ENCODE measurements at regions not wholly inside any gene's neighbourhood (a gene's known extent, or its start where the extent isn't known, plus 50 kb on each side); places are given as distances from the start of the nearest gene placed in this dataset.

DNA sequence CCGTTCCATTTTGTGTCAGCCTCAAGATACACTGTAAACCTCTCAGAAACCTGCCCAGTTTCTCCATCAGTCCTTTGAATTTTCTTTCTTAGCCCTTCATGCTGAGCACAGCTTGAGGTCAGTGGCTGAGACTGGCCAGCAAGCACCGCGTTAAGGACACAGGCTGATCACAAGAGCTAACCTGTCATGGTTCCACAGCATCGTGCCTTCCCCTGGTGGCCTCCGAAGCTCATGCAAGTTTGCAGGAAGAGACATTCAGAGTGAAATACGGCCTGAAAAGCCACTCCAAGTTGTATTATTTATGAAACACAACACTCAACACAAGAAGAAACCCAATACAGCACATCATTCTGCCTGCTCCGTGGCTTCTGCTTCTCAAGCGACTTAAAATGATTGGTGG, 57.0 kb upstream of the PFKP start:
- TF ChIP-seq ZNF184 (tag by site-specific recombination; IDR thresholded peaks at IDR 0.05) (no peak), ZBTB7A (tag by site-specific recombination; IDR thresholded peaks at IDR 0.05; ENCODE audit: low read depth) (no peak), SP3 (tag by site-specific recombination; IDR thresholded peaks at IDR 0.05) (no peak), ZXDB (tag by site-specific recombination; IDR thresholded peaks at IDR 0.05) (no peak), ZNF521 (tag by site-specific recombination; IDR thresholded peaks at IDR 0.05) (no peak)
- TF ChIP-seq, protein P1, sequence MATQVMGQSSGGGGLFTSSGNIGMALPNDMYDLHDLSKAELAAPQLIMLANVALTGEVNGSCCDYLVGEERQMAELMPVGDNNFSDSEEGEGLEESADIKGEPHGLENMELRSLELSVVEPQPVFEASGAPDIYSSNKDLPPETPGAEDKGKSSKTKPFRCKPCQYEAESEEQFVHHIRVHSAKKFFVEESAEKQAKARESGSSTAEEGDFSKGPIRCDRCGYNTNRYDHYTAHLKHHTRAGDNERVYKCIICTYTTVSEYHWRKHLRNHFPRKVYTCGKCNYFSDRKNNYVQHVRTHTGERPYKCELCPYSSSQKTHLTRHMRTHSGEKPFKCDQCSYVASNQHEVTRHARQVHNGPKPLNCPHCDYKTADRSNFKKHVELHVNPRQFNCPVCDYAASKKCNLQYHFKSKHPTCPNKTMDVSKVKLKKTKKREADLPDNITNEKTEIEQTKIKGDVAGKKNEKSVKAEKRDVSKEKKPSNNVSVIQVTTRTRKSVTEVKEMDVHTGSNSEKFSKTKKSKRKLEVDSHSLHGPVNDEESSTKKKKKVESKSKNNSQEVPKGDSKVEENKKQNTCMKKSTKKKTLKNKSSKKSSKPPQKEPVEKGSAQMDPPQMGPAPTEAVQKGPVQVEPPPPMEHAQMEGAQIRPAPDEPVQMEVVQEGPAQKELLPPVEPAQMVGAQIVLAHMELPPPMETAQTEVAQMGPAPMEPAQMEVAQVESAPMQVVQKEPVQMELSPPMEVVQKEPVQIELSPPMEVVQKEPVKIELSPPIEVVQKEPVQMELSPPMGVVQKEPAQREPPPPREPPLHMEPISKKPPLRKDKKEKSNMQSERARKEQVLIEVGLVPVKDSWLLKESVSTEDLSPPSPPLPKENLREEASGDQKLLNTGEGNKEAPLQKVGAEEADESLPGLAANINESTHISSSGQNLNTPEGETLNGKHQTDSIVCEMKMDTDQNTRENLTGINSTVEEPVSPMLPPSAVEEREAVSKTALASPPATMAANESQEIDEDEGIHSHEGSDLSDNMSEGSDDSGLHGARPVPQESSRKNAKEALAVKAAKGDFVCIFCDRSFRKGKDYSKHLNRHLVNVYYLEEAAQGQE (tag by site-specific recombination; IDR thresholded peaks at IDR 0.05) = no peak
- H3K27ac ChIP-seq (ENCODE audit: extremely low read depth, low read depth, low read length) = no peak overlapping the region
- CTCF ChIA-PET = interaction anchor here (1.0 to 1.1 kb wide), 3 partner anchors 19 to 82 kb away, joined by 3 to 7 read pairs (median 5); no protein-coding TSS in a partner anchor
- H3K9me3 ChIP-seq (ENCODE audit: control insufficient read depth, insufficient read depth, low read depth, low read length) = no peaks in the 10 kb centered on the region
- no peak overlapping the region for H3K4me3 ChIP-seq (ENCODE audit: low read depth, low read length)
- POLR2A ChIA-PET = no interaction called here
- H3K4me1 ChIP-seq (ENCODE audit: control insufficient read depth, insufficient read depth, low read length) = no peaks in the 10 kb centered on the region
- H3K36me3 ChIP-seq (ENCODE audit: control insufficient read depth in 2 of 2, insufficient read depth in 1 of 2, low read length in 2 of 2) = no peaks in the 10 kb centered on the region

DNA sequence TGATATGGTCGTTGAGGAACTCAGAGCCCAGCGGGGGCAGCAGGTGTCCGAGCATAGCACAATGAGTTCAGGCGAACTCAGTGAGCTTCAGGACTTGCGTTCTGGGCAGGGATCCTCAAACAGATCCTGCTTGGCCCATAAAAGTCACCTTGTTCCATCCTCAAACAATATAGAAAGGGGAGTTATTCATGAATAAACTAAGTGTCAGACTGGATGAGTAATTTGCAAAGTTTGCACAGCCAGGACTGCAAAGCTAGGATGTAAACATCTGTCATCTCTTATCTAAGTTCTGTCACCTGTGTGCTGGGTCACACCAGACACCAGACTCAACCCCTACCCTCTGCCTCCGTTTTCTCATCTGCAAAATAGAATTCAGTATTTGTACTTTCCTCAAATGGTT, 58.0 kb upstream of the PFKP start:
- H3K4me1 ChIP-seq (ENCODE audit: control insufficient read depth, insufficient read depth, low read length) = no peaks in the 10 kb centered on the region
- TF ChIP-seq ZNF843 (tag by site-specific recombination; IDR thresholded peaks at IDR 0.05) = no peak
- no peak overlapping the region for H3K4me3 ChIP-seq (ENCODE audit: low read depth, low read length)
- CTCF ChIA-PET = interaction anchor here (1.0 kb wide), 2 partner anchors 20 to 54 kb away, joined by 5 to 7 read pairs; no protein-coding TSS in a partner anchor
- H3K27ac ChIP-seq (ENCODE audit: extremely low read depth, low read depth, low read length) = no peak overlapping the region
- no peaks in the 10 kb centered on the region for H3K36me3 ChIP-seq (ENCODE audit: control insufficient read depth in 2 of 2, insufficient read depth in 1 of 2, low read length in 2 of 2)
- no peaks in the 10 kb centered on the region for H3K9me3 ChIP-seq (ENCODE audit: control insufficient read depth, insufficient read depth, low read depth, low read length)
- POLR2A ChIA-PET = no interaction called here

DNA sequence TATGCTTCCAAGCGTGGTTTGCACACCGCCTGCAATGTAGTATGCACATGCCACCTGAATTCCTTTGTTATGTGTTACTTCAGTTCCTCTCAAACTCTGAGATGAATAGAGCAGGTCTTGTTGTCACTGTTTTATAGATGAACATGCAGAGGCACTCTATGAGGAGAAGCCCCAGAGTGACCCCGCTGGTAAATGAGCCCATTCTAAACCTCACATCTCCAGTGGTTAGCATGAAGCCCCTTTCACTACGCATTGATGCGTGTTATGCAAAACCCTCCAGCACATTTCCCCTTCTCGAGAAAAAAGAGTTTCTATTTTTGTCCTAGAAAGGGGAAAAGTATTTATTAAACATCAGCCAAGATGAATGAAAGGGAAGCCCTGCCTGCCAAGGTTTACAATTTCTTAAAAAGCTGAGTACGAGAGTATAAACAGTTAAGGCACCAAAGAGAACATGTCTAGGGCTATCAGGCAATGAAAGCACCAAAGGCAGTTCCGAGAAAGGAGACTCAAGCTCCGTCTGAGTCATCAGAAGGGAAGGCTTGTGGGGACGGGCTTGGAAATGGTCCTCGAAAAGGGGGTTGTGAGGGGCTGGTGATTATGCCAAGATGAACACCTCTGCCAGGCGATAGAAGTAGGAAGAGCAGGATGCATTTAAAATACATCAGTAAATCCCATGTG, 58.7 kb upstream of the PFKP start:
- CTCF ChIA-PET = interaction anchor here (0.8 kb wide), 1 partner anchor 31 kb away, joined by 4 read pairs; no protein-coding TSS in a partner anchor
- no peaks in the 10 kb centered on the region for H3K36me3 ChIP-seq (ENCODE audit: control insufficient read depth in 2 of 2, insufficient read depth in 1 of 2, low read length in 2 of 2)
- no peaks in the 10 kb centered on the region for H3K9me3 ChIP-seq (ENCODE audit: control insufficient read depth, insufficient read depth, low read depth, low read length)
- H3K4me1 ChIP-seq (ENCODE audit: control insufficient read depth, insufficient read depth, low read length) = no peaks in the 10 kb centered on the region
- no peak overlapping the region for H3K27ac ChIP-seq (ENCODE audit: extremely low read depth, low read depth, low read length)
- H3K4me3 ChIP-seq (ENCODE audit: low read depth, low read length) = no peak overlapping the region
- POLR2A ChIA-PET = no interaction called here
- TF ChIP-seq GLI4 (tag by site-specific recombination; IDR thresholded peaks at IDR 0.05) = no peak
- TF ChIP-seq SP3 (tag by site-specific recombination; IDR thresholded peaks at IDR 0.05) = no peak
- TF ChIP-seq GLI2 (tag by site-specific recombination; IDR thresholded peaks at IDR 0.05; ENCODE audit: borderline replicate concordance, low read depth) = no peak
- no peak for TF ChIP-seq IKZF3 (tag by site-specific recombination; IDR thresholded peaks at IDR 0.05)
- TF ChIP-seq ZBTB17 (tag by site-specific recombination; IDR thresholded peaks at IDR 0.05) = no peak
- no peak for TF ChIP-seq ZNF19 (tag by site-specific recombination; IDR thresholded peaks at IDR 0.05; ENCODE audit: low read depth)
- no peak for TF ChIP-seq BCL11B (tag by site-specific recombination; IDR thresholded peaks at IDR 0.05; ENCODE audit: low read depth)
- TF ChIP-seq, protein P2, sequence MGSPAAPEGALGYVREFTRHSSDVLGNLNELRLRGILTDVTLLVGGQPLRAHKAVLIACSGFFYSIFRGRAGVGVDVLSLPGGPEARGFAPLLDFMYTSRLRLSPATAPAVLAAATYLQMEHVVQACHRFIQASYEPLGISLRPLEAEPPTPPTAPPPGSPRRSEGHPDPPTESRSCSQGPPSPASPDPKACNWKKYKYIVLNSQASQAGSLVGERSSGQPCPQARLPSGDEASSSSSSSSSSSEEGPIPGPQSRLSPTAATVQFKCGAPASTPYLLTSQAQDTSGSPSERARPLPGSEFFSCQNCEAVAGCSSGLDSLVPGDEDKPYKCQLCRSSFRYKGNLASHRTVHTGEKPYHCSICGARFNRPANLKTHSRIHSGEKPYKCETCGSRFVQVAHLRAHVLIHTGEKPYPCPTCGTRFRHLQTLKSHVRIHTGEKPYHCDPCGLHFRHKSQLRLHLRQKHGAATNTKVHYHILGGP (tag by site-specific recombination; IDR thresholded peaks at IDR 0.05) = no peak
- no peak for TF ChIP-seq ZNF610 (tag by site-specific recombination; IDR thresholded peaks at IDR 0.05; ENCODE audit: borderline replicate concordance)
- TF ChIP-seq ZNF830 (tag by site-specific recombination; IDR thresholded peaks at IDR 0.05; ENCODE audit: low read depth) = no peak
- TF ChIP-seq SCRT2 (tag by site-specific recombination; IDR thresholded peaks at IDR 0.05) = no peak
- TF ChIP-seq, protein P3, sequence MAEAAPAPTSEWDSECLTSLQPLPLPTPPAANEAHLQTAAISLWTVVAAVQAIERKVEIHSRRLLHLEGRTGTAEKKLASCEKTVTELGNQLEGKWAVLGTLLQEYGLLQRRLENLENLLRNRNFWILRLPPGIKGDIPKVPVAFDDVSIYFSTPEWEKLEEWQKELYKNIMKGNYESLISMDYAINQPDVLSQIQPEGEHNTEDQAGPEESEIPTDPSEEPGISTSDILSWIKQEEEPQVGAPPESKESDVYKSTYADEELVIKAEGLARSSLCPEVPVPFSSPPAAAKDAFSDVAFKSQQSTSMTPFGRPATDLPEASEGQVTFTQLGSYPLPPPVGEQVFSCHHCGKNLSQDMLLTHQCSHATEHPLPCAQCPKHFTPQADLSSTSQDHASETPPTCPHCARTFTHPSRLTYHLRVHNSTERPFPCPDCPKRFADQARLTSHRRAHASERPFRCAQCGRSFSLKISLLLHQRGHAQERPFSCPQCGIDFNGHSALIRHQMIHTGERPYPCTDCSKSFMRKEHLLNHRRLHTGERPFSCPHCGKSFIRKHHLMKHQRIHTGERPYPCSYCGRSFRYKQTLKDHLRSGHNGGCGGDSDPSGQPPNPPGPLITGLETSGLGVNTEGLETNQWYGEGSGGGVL (tag by site-specific recombination; IDR thresholded peaks at IDR 0.05) = no peak
- no peak for TF ChIP-seq MZF1 (tag by site-specific recombination; IDR thresholded peaks at IDR 0.05; ENCODE audit: borderline replicate concordance)
- TF ChIP-seq GFI1B (tag by site-specific recombination; IDR thresholded peaks at IDR 0.05) = no peak
- no peak for TF ChIP-seq ZEB2 (tag by site-specific recombination; IDR thresholded peaks at IDR 0.05)
- TF ChIP-seq ZNF785 (tag by site-specific recombination; IDR thresholded peaks at IDR 0.05) = no peak
- no peak for TF ChIP-seq ZNF660 (tag by site-specific recombination; IDR thresholded peaks at IDR 0.05)
